Choroid plexus epithelial cell (primary cell): ENCODE measurements at regions not wholly inside any gene's neighbourhood (a gene's known extent, or its start where the extent isn't known, plus 50 kb on each side); places are given as distances from the start of the nearest gene placed in this dataset.
A peak's percentile ranks its signal among the peaks of the same experiment; 100 is the strongest.
"Not testable (repeated sequence)": the region's sequence is repeated elsewhere in the genome, so short reads cannot be mapped to it uniquely, and the experiment has no call there.

Experiments
- DNase-seq: peaks from one replicate; pipeline ENCODE4 v3.0.0-alpha.2; 2010; ENCODE audit warnings: low read depth
- H3K4me3 ChIP-seq: 2 replicates; pipeline ENCODE4 v1.5.1; 2011; ENCODE audit warnings: low read depth, mild to moderate bottlenecking, control low read depth, low read length, moderate library complexity
- CTCF ChIP-seq: conservative IDR thresholded peaks from 2 replicates; pipeline ENCODE4 v1.5.1; 2011; ENCODE audit warnings: low read depth, mild to moderate bottlenecking, control low read depth, inconsistent platforms, low read length, moderate library complexity

GRCh38 chrX:3837958-3838643 is 124.7 kb upstream of the PRKX start:
- not testable (repeated sequence) for DNase-seq, H3K4me3 ChIP-seq

GRCh38 chrX:3837211-3837610 is 123.8 kb upstream of the PRKX start:
- not testable (repeated sequence) for H3K4me3 ChIP-seq

GRCh38 chrX:3833761-3834542 is 120.5 kb upstream of the PRKX start:
- DNase-seq, H3K4me3 ChIP-seq: not testable (repeated sequence)

More at GRCh38 chrX:3837211-3837610, 123.8 kb upstream of the PRKX start:
- DNase-seq, result not testable (repeated sequence)

GRCh38 chrX:3830020-3830419 is 116.6 kb upstream of the PRKX start:
- not testable (repeated sequence) for DNase-seq, H3K4me3 ChIP-seq

GRCh38 chrX:3829041-3829531 is 115.6 kb upstream of the PRKX start:
- DNase-seq, H3K4me3 ChIP-seq: not testable (repeated sequence)

GRCh38 chrX:3828378-3829040 is 115.1 kb upstream of the PRKX start:
- not testable (repeated sequence) for H3K4me3 ChIP-seq, DNase-seq

GRCh38 chrX:3824008-3824407 is 110.6 kb upstream of the PRKX start:
- not testable (repeated sequence) for DNase-seq

GRCh38 chrX:3820167-3820566 is 106.7 kb upstream of the PRKX start:
- H3K4me3 ChIP-seq, result no peak overlapping the region
- peak; percentile 78 for DNase-seq
- no peak for TF ChIP-seq CTCF

More at GRCh38 chrX:3824008-3824407, 110.6 kb upstream of the PRKX start:
- H3K4me3 ChIP-seq, result not testable (repeated sequence)

- DNase-seq, H3K4me3 ChIP-seq: not testable (repeated sequence)
Measured at GRCh38 chrX:3817480-3817879, 104.0 kb upstream of the PRKX start.

- peak; percentile 19 for DNase-seq
- peak; percentile 16 for TF ChIP-seq CTCF
- peak overlapping the region; percentile 64 for H3K4me3 ChIP-seq
Measured at GRCh38 chrX:3815896-3816664, 102.6 kb upstream of the PRKX start.
